Liver (tissue), 3 donors: ENCODE measurements at regions not wholly inside any gene's neighbourhood (a gene's known extent, or its start where the extent isn't known, plus 50 kb on each side); places are given as distances from the start of the nearest gene placed in this dataset.

ENCODE experiments used
- GABPA ChIP-seq, 2 donors: IDR thresholded peaks in 1 of 2; conservative IDR thresholded peaks in 1 of 2; 2 replicates each; pipeline ENCODE4 v1.6.1; 2016; ENCODE audit warnings: antibody characterized with exemption in 2 of 2, mild to moderate bottlenecking in 1 of 2, moderate library complexity in 1 of 2
- JUND ChIP-seq, 2 donors: IDR thresholded peaks; 2 replicates each; pipeline ENCODE4 v1.6.1; 2016; ENCODE audit warnings: antibody characterized with exemption in 2 of 2
- RAD21 ChIP-seq, 2 donors: IDR thresholded peaks; 2 replicates each; pipeline ENCODE4 v1.6.1; 2016; ENCODE audit warnings: antibody characterized with exemption in 2 of 2, mild to moderate bottlenecking in 2 of 2
- RXRA ChIP-seq, 2 donors: IDR thresholded peaks; 2 replicates each; pipeline ENCODE4 v1.6.1; 2017 to 2018; ENCODE audit warnings: antibody characterized with exemption in 2 of 2, mild to moderate bottlenecking in 1 of 2
- TF ChIP-seq, protein P1 (sequence below): fragments of 150-350 bp; IDR thresholded peaks from 2 replicates; pipeline ENCODE4 v1.5.1; 2017; ENCODE audit warnings: improper control_type of control experiment, low read depth, low read length; ENCODE audit not compliant: missing input control
- TF ChIP-seq, protein P2 (sequence below): IDR thresholded peaks from 2 replicates; pipeline ENCODE4 v1.6.1; 2016; ENCODE audit warnings: antibody characterized with exemption
- TF ChIP-seq, protein P3 (sequence below): IDR thresholded peaks from 2 replicates; pipeline ENCODE4 v1.6.1; 2016; ENCODE audit warnings: antibody characterized with exemption, mild to moderate bottlenecking
- TF ChIP-seq, protein P4 (sequence below): IDR thresholded peaks from 2 replicates; pipeline ENCODE4 v1.6.1; 2016; ENCODE audit warnings: antibody characterized with exemption
- donor health status: healthy.
- donor health status: healthy.

DNA sequence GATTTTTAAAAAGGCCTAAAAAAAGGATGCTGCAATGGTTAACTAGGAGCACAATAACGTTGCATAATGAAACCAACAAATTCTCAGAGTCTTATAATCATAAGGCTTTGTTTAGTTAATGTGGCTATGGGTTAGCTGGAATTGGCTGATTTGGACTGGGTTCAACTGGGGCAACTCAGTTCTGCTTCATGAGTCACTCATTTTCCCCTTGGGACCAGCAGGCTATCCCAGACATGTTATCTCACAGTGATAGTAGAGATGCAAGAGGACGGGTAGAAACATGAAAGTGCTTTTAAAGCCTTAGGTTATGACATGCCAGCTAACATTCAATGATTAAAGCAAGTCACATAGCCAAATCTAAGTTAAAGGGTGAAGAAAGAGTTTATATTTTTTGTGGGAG, 189.2 kb upstream of the GK2 start:
- TF ChIP-seq, protein P1, sequence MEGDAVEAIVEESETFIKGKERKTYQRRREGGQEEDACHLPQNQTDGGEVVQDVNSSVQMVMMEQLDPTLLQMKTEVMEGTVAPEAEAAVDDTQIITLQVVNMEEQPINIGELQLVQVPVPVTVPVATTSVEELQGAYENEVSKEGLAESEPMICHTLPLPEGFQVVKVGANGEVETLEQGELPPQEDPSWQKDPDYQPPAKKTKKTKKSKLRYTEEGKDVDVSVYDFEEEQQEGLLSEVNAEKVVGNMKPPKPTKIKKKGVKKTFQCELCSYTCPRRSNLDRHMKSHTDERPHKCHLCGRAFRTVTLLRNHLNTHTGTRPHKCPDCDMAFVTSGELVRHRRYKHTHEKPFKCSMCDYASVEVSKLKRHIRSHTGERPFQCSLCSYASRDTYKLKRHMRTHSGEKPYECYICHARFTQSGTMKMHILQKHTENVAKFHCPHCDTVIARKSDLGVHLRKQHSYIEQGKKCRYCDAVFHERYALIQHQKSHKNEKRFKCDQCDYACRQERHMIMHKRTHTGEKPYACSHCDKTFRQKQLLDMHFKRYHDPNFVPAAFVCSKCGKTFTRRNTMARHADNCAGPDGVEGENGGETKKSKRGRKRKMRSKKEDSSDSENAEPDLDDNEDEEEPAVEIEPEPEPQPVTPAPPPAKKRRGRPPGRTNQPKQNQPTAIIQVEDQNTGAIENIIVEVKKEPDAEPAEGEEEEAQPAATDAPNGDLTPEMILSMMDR: no peak
- TF ChIP-seq, protein P2, sequence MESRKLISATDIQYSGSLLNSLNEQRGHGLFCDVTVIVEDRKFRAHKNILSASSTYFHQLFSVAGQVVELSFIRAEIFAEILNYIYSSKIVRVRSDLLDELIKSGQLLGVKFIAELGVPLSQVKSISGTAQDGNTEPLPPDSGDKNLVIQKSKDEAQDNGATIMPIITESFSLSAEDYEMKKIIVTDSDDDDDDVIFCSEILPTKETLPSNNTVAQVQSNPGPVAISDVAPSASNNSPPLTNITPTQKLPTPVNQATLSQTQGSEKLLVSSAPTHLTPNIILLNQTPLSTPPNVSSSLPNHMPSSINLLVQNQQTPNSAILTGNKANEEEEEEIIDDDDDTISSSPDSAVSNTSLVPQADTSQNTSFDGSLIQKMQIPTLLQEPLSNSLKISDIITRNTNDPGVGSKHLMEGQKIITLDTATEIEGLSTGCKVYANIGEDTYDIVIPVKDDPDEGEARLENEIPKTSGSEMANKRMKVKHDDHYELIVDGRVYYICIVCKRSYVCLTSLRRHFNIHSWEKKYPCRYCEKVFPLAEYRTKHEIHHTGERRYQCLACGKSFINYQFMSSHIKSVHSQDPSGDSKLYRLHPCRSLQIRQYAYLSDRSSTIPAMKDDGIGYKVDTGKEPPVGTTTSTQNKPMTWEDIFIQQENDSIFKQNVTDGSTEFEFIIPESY: no peak
- TF ChIP-seq JUND (IDR thresholded peaks at IDR 0.05) (no peak), RAD21 (IDR thresholded peaks at IDR 0.05) (no peak), GABPA (IDR thresholded peaks at IDR 0.05 in 1 of 2, conservative IDR thresholded peaks at IDR 0.05 in 1 of 2) (no peak), RXRA (IDR thresholded peaks at IDR 0.05) (no peak)
- TF ChIP-seq, protein P3, sequence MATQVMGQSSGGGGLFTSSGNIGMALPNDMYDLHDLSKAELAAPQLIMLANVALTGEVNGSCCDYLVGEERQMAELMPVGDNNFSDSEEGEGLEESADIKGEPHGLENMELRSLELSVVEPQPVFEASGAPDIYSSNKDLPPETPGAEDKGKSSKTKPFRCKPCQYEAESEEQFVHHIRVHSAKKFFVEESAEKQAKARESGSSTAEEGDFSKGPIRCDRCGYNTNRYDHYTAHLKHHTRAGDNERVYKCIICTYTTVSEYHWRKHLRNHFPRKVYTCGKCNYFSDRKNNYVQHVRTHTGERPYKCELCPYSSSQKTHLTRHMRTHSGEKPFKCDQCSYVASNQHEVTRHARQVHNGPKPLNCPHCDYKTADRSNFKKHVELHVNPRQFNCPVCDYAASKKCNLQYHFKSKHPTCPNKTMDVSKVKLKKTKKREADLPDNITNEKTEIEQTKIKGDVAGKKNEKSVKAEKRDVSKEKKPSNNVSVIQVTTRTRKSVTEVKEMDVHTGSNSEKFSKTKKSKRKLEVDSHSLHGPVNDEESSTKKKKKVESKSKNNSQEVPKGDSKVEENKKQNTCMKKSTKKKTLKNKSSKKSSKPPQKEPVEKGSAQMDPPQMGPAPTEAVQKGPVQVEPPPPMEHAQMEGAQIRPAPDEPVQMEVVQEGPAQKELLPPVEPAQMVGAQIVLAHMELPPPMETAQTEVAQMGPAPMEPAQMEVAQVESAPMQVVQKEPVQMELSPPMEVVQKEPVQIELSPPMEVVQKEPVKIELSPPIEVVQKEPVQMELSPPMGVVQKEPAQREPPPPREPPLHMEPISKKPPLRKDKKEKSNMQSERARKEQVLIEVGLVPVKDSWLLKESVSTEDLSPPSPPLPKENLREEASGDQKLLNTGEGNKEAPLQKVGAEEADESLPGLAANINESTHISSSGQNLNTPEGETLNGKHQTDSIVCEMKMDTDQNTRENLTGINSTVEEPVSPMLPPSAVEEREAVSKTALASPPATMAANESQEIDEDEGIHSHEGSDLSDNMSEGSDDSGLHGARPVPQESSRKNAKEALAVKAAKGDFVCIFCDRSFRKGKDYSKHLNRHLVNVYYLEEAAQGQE: no peak
- TF ChIP-seq, protein P4, sequence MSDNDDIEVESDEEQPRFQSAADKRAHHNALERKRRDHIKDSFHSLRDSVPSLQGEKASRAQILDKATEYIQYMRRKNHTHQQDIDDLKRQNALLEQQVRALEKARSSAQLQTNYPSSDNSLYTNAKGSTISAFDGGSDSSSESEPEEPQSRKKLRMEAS: no peak
